Mesendoderm (in vitro differentiated cells): ENCODE measurements at regions not wholly inside any gene's neighbourhood (a gene's known extent, or its start where the extent isn't known, plus 50 kb on each side); places are given as distances from the start of the nearest gene placed in this dataset.

Experiments
- DNase-seq: peaks from one replicate; pipeline ENCODE4 v3.0.0; 2013
- H2AK5ac ChIP-seq: 2 replicates; pipeline ENCODE4 v1.6.1; 2013; ENCODE audit warnings: low read length, inconsistent platforms
- H2BK120ac ChIP-seq: 2 replicates; pipeline ENCODE4 v1.6.1; 2013; ENCODE audit warnings: low read depth, mild to moderate bottlenecking, low read length, moderate library complexity, mixed read lengths
- H2BK15ac ChIP-seq: replicated peaks from 2 replicates; pipeline ENCODE4 v1.6.1; 2013; ENCODE audit warnings: low read depth, mild to moderate bottlenecking, moderate library complexity
- H2BK5ac ChIP-seq: 2 replicates; pipeline ENCODE4 v1.6.1; 2013; ENCODE audit warnings: low read length, inconsistent platforms
- H3K18ac ChIP-seq: 2 replicates; pipeline ENCODE4 v1.6.1; 2013; ENCODE audit warnings: mild to moderate bottlenecking, low read length, mixed read lengths
- H3K23ac ChIP-seq: one replicate; pipeline ENCODE4 v1.6.1; 2013; ENCODE audit warnings: low read length
- H3K27ac ChIP-seq: 2 replicates; pipeline ENCODE4 v1.5.1; 2013; ENCODE audit warnings: low read depth, mild to moderate bottlenecking, inconsistent platforms, low read length, moderate library complexity
- H3K27me3 ChIP-seq: 2 replicates; pipeline ENCODE4 v1.6.1; 2013; ENCODE audit warnings: low read length, control low read depth, mild to moderate bottlenecking, inconsistent platforms; ENCODE audit not compliant: insufficient read depth, poor library complexity
- H3K36me3 ChIP-seq: 2 replicates; pipeline ENCODE4 v1.6.1; 2013; ENCODE audit warnings: low read length, inconsistent platforms; ENCODE audit not compliant: control insufficient read depth, insufficient read depth
- H3K4ac ChIP-seq: one replicate; pipeline ENCODE4 v1.6.1; 2013; ENCODE audit warnings: low read depth, mild to moderate bottlenecking, low read length, moderate library complexity
- H3K4me1 ChIP-seq: 2 replicates; pipeline ENCODE4 v1.6.1; 2013; ENCODE audit warnings: low read depth, low read length, inconsistent platforms; ENCODE audit not compliant: control insufficient read depth
- H3K4me2 ChIP-seq: 2 replicates; pipeline ENCODE4 v1.6.1; 2013; ENCODE audit warnings: low read length
- H3K4me3 ChIP-seq: 2 replicates; pipeline ENCODE4 v1.5.1; 2013; ENCODE audit warnings: mild to moderate bottlenecking, low read length
- H3K56ac ChIP-seq: one replicate; pipeline ENCODE4 v1.6.1; 2013; ENCODE audit warnings: low read length
- H3K79me1 ChIP-seq: 2 replicates; pipeline ENCODE4 v1.6.1; 2013; ENCODE audit warnings: low read length, inconsistent platforms
- H3K79me2 ChIP-seq: 2 replicates; pipeline ENCODE4 v1.6.1; 2013; ENCODE audit warnings: mild to moderate bottlenecking, low read length; ENCODE audit not compliant: control insufficient read depth, insufficient read depth
- H3K9ac ChIP-seq: 2 replicates; pipeline ENCODE4 v1.6.1; 2013; ENCODE audit warnings: low read length, inconsistent platforms
- H4K5ac ChIP-seq: one replicate; pipeline ENCODE4 v1.6.1; 2013; ENCODE audit warnings: low read length
- H4K8ac ChIP-seq: one replicate; pipeline ENCODE4 v1.6.1; 2013; ENCODE audit warnings: low read depth, mild to moderate bottlenecking, control low read depth, low read length, moderate library complexity
- WGBS: extraction: QIAGEN DNeasy Blood & Tissue Kit; methylation state at CpG from one replicate; pipeline ENCODE4 v1.1.7; 2013; ENCODE audit warnings: low lambda C conversion rate, missing lambda C conversion rate; ENCODE audit not compliant: insufficient coverage; ENCODE audit errors: extremely low coverage; 5-methylcytosine and 5-hydroxymethylcytosine counted together

DNA sequence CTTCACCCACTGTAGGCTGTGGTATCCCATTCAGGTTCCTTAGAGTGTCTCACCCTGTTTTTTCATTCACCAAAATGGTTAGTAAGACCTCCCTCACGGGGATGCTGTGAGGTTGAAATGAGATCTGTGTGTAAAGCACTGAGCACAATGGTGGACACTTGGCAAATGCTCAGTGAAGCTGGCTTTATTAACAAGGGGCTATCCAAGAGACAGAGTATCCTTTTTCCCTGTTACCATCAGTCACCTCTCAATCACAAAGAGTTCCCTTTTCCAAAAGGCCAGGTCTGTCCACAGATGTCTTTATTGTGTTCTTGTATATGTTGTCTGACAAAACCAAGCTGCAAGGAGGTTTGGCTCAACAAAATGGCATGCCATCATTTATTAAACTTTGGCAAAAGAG lies 138.9 kb upstream of the RARB start:
- Histone ChIP-seq H3K23ac (no peak overlapping the region), H2BK5ac (no peak overlapping the region), H4K8ac (no peak overlapping the region), H3K4me3 (no peak overlapping the region), H2BK15ac (no peak overlapping the region), H3K4me2 (no peak overlapping the region), H3K79me1 (no peaks in the 10 kb centered on the region), H2BK120ac (no peak overlapping the region), H3K79me2 (no peaks in the 10 kb centered on the region), H3K56ac (no peak overlapping the region), H3K36me3 (no peaks in the 10 kb centered on the region), H3K27ac (no peak overlapping the region), H2AK5ac (no peak overlapping the region), H3K27me3 (no peaks in the 10 kb centered on the region), H3K9ac (no peak overlapping the region), H3K18ac (no peak overlapping the region), H3K4me1 (peaks cover 6% of the 10 kb centered on the region), H4K5ac (no peak overlapping the region), H3K4ac (no peak overlapping the region)
- no CpG with 5 or more reads among the region's 1 CpG for WGBS
- DNase-seq = no peak

DNA sequence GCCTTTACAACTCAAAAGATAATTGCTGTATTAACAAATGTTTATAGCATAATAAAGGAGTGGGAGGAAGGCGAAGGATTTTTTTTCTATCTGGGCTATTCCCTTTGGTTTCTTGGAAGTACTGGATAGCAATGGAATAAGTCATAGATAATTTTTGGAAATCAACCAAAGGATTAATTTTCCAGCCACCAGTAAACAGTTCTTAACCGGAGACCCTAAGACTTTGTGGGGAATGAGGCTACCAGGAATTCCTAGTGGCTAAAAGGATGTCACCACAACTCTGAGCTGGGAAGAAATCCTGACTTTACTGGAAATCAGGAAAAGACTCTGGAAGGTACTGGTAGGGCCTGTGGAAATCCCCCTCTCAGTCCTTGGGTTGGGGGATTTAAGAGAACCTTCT lies 138.4 kb upstream of the RARB start:
- no peak overlapping the region for H3K27ac ChIP-seq
- H3K4me2 ChIP-seq = no peak overlapping the region
- H2BK15ac ChIP-seq = peak overlapping the region; percentile 57
- no peak overlapping the region for H3K56ac ChIP-seq
- no peak overlapping the region for H3K4ac ChIP-seq
- DNase-seq = no peak
- no peak overlapping the region for H3K18ac ChIP-seq
- no peak overlapping the region for H2BK5ac ChIP-seq
- H3K9ac ChIP-seq = no peak overlapping the region
- no peak overlapping the region for H4K8ac ChIP-seq
- H3K4me3 ChIP-seq = no peak overlapping the region
- H2BK120ac ChIP-seq = no peak overlapping the region
- no peaks in the 10 kb centered on the region for H3K36me3 ChIP-seq
- H3K79me1 ChIP-seq = no peaks in the 10 kb centered on the region
- H3K27me3 ChIP-seq = no peaks in the 10 kb centered on the region
- no peak overlapping the region for H2AK5ac ChIP-seq
- H3K79me2 ChIP-seq = no peaks in the 10 kb centered on the region
- no CpG with 5 or more reads among the region's 2 CpGs for WGBS
- peaks cover 6% of the 10 kb centered on the region for H3K4me1 ChIP-seq
- H4K5ac ChIP-seq = no peak overlapping the region
- no peak overlapping the region for H3K23ac ChIP-seq

DNA sequence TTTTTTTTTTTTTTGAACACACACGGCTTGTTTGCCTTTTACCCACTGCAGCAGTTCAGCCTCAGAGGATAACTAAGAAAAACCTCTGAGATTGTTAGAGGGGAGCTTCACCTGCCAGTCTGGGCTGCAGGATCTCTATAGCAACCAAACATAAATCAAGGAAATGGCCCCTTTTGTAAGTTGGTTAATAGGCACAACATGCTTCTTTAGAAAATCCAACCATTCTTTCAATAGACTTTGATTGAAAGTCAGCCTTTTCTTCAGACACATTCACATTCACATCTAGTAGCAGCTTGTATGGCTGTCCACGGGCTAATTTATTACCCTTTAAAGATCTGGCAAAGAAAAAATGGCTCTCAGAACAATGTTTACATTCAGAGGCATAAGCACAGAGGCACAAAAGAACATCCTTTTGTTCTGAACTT lies 136.6 kb upstream of the RARB start:
- Histone ChIP-seq H2BK120ac (no peak overlapping the region), H3K56ac (no peak overlapping the region), H4K8ac (no peak overlapping the region), H3K79me1 (no peaks in the 10 kb centered on the region), H4K5ac (no peak overlapping the region), H2AK5ac (no peak overlapping the region), H3K4ac (no peak overlapping the region), H3K4me2 (no peak overlapping the region), H3K79me2 (no peaks in the 10 kb centered on the region), H3K27ac (no peak overlapping the region), H2BK15ac (no peak overlapping the region), H3K4me1 (peaks cover 6% of the 10 kb centered on the region), H2BK5ac (no peak overlapping the region), H3K36me3 (no peaks in the 10 kb centered on the region), H3K23ac (no peak overlapping the region), H3K27me3 (no peaks in the 10 kb centered on the region), H3K9ac (no peak overlapping the region), H3K4me3 (no peak overlapping the region), H3K18ac (no peak overlapping the region)
- WGBS = no CpG with 5 or more reads among the region's 2 CpGs
- DNase-seq = no peak

DNA sequence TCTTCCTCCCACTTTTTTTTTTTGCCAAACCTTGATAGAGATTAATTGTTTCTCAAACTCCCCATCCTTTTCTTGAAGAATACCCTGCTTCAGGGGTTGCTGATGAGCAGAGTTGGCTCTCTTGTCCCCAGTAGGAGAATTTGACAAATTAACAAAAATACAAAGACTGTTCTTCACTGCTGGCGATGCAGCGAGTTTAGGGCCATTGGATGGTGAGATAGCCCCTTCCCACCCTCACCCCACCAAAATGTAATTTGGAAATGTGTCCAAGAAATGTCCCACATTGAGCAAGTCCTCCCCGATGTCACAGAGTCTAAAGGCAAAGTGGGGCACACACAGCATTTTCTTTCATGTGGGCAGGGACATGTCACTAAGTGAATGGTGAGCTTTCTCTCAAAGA lies 136.0 kb upstream of the RARB start:
- Histone ChIP-seq H3K27me3 (no peaks in the 10 kb centered on the region), H3K79me2 (no peaks in the 10 kb centered on the region), H2BK5ac (no peak overlapping the region), H3K36me3 (no peaks in the 10 kb centered on the region), H4K5ac (no peak overlapping the region), H2AK5ac (no peak overlapping the region), H2BK120ac (no peak overlapping the region), H3K56ac (no peak overlapping the region), H3K4ac (no peak overlapping the region), H3K79me1 (no peaks in the 10 kb centered on the region), H3K4me2 (no peak overlapping the region), H3K9ac (no peak overlapping the region), H3K4me1 (peaks cover 6% of the 10 kb centered on the region), H3K4me3 (no peak overlapping the region), H3K27ac (no peak overlapping the region), H2BK15ac (no peak overlapping the region), H3K18ac (no peak overlapping the region), H3K23ac (no peak overlapping the region), H4K8ac (no peak overlapping the region)
- no peak for DNase-seq
- WGBS = no CpG with 5 or more reads among the region's 3 CpGs

DNA sequence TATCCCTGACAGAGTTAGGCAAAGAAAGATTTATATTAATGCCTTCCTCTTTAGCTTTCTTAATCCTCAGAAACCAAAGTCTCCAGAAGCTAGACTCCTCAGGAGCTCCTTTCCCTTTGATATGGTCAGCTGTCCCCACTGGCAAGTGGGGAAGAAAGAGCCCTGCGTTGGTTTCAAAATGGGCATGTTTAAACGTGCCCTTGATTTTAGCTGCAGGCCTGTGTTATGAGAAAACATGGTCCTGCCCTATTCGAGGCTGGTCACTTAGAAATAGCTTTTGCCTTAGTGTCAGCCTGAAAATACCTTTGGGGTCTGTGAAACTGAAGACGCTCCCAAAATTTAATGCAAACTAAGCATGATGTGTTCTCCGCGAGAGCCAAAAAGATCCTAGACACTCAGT lies 135.5 kb upstream of the RARB start:
- peak overlapping the region; percentile 56 for H2BK120ac ChIP-seq
- H3K18ac ChIP-seq = peak overlapping the region; percentile 60
- DNase-seq = no peak
- no peak overlapping the region for H3K4ac ChIP-seq
- H2AK5ac ChIP-seq = no peak overlapping the region
- H3K23ac ChIP-seq = no peak overlapping the region
- no peak overlapping the region for H2BK15ac ChIP-seq
- H3K56ac ChIP-seq = no peak overlapping the region
- H4K8ac ChIP-seq = no peak overlapping the region
- no peak overlapping the region for H3K27ac ChIP-seq
- WGBS = no CpG with 5 or more reads among the region's 6 CpGs
- H3K27me3 ChIP-seq = no peaks in the 10 kb centered on the region
- no peaks in the 10 kb centered on the region for H3K36me3 ChIP-seq
- no peak overlapping the region for H3K9ac ChIP-seq
- H3K79me1 ChIP-seq = no peaks in the 10 kb centered on the region
- H3K4me3 ChIP-seq = no peak overlapping the region
- H3K4me1 ChIP-seq = peaks cover 6% of the 10 kb centered on the region
- no peaks in the 10 kb centered on the region for H3K79me2 ChIP-seq
- H3K4me2 ChIP-seq = no peak overlapping the region
- no peak overlapping the region for H4K5ac ChIP-seq
- no peak overlapping the region for H2BK5ac ChIP-seq

DNA sequence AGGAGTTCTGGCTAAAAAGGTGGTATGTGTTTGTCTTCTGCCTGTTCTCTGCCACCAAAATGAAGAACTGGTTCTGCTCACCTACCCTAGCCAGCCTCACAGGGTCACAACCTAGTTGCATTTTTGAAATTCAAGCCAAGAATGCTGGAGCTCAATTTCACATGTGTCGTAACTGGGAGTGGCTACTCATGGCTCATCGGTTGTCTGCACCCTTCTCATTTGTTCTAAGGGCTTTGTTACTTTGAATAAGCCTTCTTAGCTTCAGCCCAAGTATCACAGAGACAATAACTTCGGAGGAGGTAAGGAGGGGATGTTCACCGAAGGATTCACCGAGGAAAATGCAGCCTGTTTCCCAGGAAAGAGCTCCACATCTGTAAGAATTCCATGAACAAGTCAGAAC lies 134.3 kb upstream of the RARB start:
- Histone ChIP-seq H2AK5ac (no peak overlapping the region), H3K56ac (no peak overlapping the region), H3K36me3 (no peaks in the 10 kb centered on the region), H3K27ac (no peak overlapping the region), H4K5ac (no peak overlapping the region), H3K18ac (no peak overlapping the region), H3K4me3 (no peak overlapping the region), H3K79me1 (no peaks in the 10 kb centered on the region), H3K9ac (no peak overlapping the region), H2BK120ac (no peak overlapping the region), H3K4ac (no peak overlapping the region), H3K27me3 (no peaks in the 10 kb centered on the region), H2BK5ac (no peak overlapping the region), H4K8ac (no peak overlapping the region), H2BK15ac (no peak overlapping the region), H3K4me1 (peaks cover 5% of the 10 kb centered on the region), H3K79me2 (no peaks in the 10 kb centered on the region), H3K23ac (no peak overlapping the region), H3K4me2 (no peak overlapping the region)
- WGBS = no CpG with 5 or more reads among the region's 5 CpGs
- peak; percentile 41 for DNase-seq
